ENCODE measurements at regions not wholly inside any gene's neighbourhood (a gene's known extent, or its start where the extent isn't known, plus 50 kb on each side); places are given as distances from the start of the nearest gene placed in this dataset.
"Not testable (repeated sequence)": the region's sequence is repeated elsewhere in the genome, so short reads cannot be mapped to it uniquely, and the experiment has no call there.

DNA sequence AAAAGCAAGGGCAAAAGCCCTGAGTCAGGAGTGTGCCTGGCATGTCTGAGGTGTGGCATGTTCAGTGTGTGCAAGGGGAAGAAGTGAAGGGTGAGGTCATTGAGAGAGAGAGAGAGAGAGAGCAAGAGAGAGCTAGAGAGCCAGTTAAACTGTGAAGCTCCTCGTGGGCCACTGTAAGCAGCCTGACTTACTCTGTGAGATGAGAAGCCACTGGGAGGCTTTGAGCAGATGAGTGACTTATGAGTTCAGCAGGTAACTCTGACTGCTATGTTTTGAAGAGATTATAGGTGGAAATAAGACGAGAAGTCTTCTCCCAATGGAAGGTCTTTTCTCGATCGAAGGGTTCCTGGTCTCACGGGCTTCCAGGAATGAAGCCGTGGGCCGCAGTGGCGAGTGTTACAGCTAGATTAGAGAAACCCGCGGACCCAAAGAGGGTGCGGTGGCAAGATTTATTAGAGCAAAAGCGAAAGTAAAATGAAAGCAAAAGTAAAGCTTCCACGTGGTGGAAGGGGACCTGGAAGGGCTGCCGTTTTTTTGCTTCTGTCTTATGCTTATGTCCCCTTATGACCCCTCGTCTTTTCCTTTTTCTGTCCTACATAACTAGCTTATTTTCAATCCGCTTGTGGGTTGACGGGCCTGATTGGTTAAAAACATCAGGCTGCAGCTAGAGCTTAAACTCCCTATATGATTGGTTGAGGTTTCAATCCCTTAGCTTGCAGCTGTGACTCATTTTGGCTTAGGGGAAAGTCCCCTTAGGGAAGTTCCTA is 323.1 kb upstream of the FAM78B start:
- Histone ChIP-seq H3K36me3 (ENCODE audit: control insufficient read depth, insufficient read depth, low read length) (no peaks in the 10 kb centered on the region), H3K9me3 (ENCODE audit: control insufficient read depth, low read depth, low read length) (no peaks in the 10 kb centered on the region), H3K27ac (ENCODE audit: low read length) (no peak overlapping the region), H3K4me3 (ENCODE audit: low read length) (no peak overlapping the region), H3K4me1 (ENCODE audit: control insufficient read depth, insufficient read depth, low read length) (no peaks in the 10 kb centered on the region), H3K27me3 (ENCODE audit: control insufficient read depth, insufficient read depth, low read length) (no peaks in the 10 kb centered on the region)
- peak in 1 of 2 donors; percentile 11 for DNase-seq
- 75% methylated on average over 4 of the region's 17 CpGs for WGBS (ENCODE audit: insufficient coverage, low lambda C conversion rate)

DNA sequence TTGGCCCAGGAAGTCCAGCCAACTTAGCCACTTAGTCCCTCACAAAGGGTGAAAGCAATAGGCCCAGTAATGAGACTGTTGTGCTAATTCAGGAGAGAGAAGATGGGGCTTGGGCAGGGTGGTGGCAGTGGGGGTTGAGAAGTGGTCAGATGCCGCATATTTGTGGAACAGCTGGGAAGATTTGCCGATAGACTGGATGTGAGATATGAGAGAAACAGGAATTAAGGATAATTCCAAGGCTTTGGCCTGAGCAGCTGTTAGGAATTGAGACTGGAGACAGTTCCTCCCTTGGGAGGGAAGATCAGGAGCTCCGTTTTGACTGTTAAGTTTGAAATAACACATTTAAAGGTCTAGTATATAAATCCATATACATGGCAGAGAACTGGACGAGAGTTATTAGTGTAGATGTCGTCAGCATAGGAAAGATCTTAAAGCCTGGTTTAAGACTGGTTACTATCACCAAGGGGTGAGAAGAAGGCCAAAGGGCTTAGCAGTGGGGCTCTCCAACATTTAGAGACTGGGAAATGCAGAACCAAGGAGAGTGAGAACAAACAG is 323.7 kb upstream of the FAM78B start:
- Histone ChIP-seq H3K27me3 (ENCODE audit: control insufficient read depth, insufficient read depth, low read length) (no peaks in the 10 kb centered on the region), H3K27ac (ENCODE audit: low read length) (no peak overlapping the region), H3K36me3 (ENCODE audit: control insufficient read depth, insufficient read depth, low read length) (no peaks in the 10 kb centered on the region), H3K9me3 (ENCODE audit: control insufficient read depth, low read depth, low read length) (no peaks in the 10 kb centered on the region), H3K4me1 (ENCODE audit: control insufficient read depth, insufficient read depth, low read length) (no peaks in the 10 kb centered on the region), H3K4me3 (ENCODE audit: low read length) (no peak overlapping the region)
- no CpG with 5 or more reads among the region's 5 CpGs for whole genome bisulfite sequencing (ENCODE audit: insufficient coverage, low lambda C conversion rate)
- no peak for DNase-seq

DNA sequence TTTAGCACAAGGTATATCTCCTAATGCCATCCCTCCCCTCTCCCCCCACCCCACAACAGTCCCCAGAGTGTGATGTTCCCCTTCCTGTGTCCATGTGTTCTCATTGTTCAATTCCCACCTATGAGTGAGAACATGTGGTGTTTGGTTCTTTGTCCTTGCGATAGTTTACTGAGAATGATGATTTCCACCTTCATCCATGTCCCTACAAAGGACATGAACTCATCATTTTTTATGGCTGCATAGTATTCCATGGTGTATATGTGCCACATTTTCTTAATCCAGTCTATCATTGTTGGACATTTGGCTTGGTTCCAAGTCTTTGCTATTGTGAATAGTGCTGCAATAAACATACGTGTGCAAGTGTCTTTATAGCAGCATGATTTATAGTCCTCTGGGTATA is 327.0 kb upstream of the FAM78B start:
- not testable (repeated sequence) for H3K27me3 ChIP-seq (ENCODE audit: control insufficient read depth, insufficient read depth, low read length); H3K4me1 ChIP-seq (ENCODE audit: control insufficient read depth, insufficient read depth, low read length); H3K36me3 ChIP-seq (ENCODE audit: control insufficient read depth, insufficient read depth, low read length); H3K27ac ChIP-seq (ENCODE audit: low read length); DNase-seq; H3K4me3 ChIP-seq (ENCODE audit: low read length); H3K9me3 ChIP-seq (ENCODE audit: control insufficient read depth, low read depth, low read length)
- no CpG with 5 or more reads among the region's 2 CpGs for WGBS (ENCODE audit: insufficient coverage, low lambda C conversion rate)

DNA sequence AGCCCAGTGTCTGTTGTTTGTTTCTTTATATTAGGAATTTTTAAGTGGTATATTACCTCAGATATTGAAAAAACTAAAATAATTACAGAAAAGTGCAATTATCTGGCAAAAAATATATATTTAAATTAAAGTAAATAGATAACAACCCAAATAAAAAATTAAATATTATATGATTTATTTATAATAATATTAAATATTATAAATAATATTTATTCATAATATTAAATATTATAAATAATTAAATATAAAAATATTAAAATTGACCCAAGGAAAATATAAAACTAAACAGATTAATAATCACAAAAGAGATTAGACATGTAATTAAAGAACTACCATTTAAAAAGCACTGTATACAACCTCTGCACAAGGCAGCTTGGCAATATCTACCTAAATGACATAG is 331.9 kb upstream of the POGK start:
- Histone ChIP-seq H3K27ac (ENCODE audit: low read length) (no peak overlapping the region), H3K4me3 (ENCODE audit: low read length) (no peak overlapping the region), H3K36me3 (ENCODE audit: control insufficient read depth, insufficient read depth, low read length) (no peaks in the 10 kb centered on the region), H3K27me3 (ENCODE audit: control insufficient read depth, insufficient read depth, low read length) (no peaks in the 10 kb centered on the region), H3K4me1 (ENCODE audit: control insufficient read depth, insufficient read depth, low read length) (no peaks in the 10 kb centered on the region), H3K9me3 (ENCODE audit: control insufficient read depth, low read depth, low read length) (no peaks in the 10 kb centered on the region)
- no peak for DNase-seq

DNA sequence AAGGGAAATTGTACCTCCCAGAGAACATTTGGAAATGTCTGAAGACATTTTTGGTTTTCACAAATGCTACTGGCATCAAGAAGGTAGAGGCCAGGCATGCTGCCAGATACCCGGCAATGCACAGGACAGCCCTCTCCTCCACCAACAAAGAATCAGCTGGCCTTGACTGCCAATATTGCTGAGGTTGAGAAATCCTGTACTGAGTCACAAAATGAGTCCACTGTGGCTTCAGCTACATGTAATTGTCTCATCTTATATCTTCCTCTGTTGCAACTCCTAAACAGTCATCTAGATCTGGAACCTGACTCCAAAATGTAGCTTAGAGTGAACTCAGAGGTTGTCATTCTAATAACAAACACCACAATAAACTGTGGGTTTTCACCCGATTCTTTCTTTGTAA is 327.5 kb upstream of the POGK start:
- no peak overlapping the region for H3K4me3 ChIP-seq (ENCODE audit: low read length)
- H3K4me1 ChIP-seq (ENCODE audit: control insufficient read depth, insufficient read depth, low read length) = no peaks in the 10 kb centered on the region
- no peak overlapping the region for H3K27ac ChIP-seq (ENCODE audit: low read length)
- no peak for DNase-seq
- no CpG with 5 or more reads among the region's 2 CpGs for WGBS (ENCODE audit: insufficient coverage, low lambda C conversion rate)
- H3K27me3 ChIP-seq (ENCODE audit: control insufficient read depth, insufficient read depth, low read length) = no peaks in the 10 kb centered on the region
- no peaks in the 10 kb centered on the region for H3K36me3 ChIP-seq (ENCODE audit: control insufficient read depth, insufficient read depth, low read length)
- H3K9me3 ChIP-seq (ENCODE audit: control insufficient read depth, low read depth, low read length) = no peaks in the 10 kb centered on the region

DNA sequence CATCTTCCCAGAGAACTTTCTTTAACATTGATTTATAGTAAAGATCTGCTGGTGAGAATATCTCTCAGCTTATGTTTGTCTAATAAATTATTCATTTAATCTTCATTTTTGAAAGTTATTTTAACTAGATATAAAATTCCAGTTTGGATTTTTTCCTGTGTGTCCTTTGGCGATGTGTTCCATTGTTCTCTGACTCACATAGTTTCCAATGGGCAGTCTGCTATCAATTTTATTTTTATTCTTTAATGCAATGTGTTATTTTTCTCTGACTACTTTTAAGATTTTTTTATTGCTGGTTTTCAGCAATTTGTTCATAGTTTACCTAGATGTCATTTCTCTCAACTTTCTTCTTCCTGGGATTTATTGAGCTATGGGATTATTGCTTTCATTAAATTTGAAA is 325.2 kb upstream of the POGK start:
- no peak overlapping the region for H3K4me3 ChIP-seq (ENCODE audit: low read length)
- no CpG with 5 or more reads among the region's 1 CpG for WGBS (ENCODE audit: insufficient coverage, low lambda C conversion rate)
- H3K27ac ChIP-seq (ENCODE audit: low read length) = no peak overlapping the region
- H3K27me3 ChIP-seq (ENCODE audit: control insufficient read depth, insufficient read depth, low read length) = no peaks in the 10 kb centered on the region
- no peak for DNase-seq
- H3K36me3 ChIP-seq (ENCODE audit: control insufficient read depth, insufficient read depth, low read length) = no peaks in the 10 kb centered on the region
- no peaks in the 10 kb centered on the region for H3K9me3 ChIP-seq (ENCODE audit: control insufficient read depth, low read depth, low read length)
- H3K4me1 ChIP-seq (ENCODE audit: control insufficient read depth, insufficient read depth, low read length) = no peaks in the 10 kb centered on the region

DNA sequence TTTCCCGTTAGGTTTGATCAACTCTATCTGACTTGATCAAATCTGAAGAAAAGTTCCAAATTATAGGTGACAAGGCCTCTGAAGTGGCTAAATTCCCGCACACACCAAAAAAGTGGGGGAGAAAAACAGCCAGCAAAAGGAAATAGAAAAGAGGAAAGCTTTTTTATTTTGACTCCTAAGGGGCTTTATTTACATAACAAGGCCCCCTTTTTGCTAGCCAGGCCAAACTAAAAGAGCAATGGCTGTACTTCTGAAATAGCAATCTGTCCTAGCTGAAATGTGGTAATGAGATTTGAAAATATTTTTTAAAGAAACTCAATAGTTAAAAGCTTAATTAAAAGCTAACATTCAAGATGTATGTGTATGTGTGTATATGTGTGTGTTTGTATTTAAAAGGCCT is 311.5 kb upstream of the POGK start:
- DNase-seq = no peak
- H3K9me3 ChIP-seq (ENCODE audit: control insufficient read depth, low read depth, low read length) = no peaks in the 10 kb centered on the region
- no peak overlapping the region for H3K27ac ChIP-seq (ENCODE audit: low read length)
- no peak overlapping the region for H3K4me3 ChIP-seq (ENCODE audit: low read length)
- no peaks in the 10 kb centered on the region for H3K4me1 ChIP-seq (ENCODE audit: control insufficient read depth, insufficient read depth, low read length)
- no peaks in the 10 kb centered on the region for H3K36me3 ChIP-seq (ENCODE audit: control insufficient read depth, insufficient read depth, low read length)
- no CpG with 5 or more reads among the region's 2 CpGs for WGBS (ENCODE audit: insufficient coverage, low lambda C conversion rate)
- H3K27me3 ChIP-seq (ENCODE audit: control insufficient read depth, insufficient read depth, low read length) = no peaks in the 10 kb centered on the region

DNA sequence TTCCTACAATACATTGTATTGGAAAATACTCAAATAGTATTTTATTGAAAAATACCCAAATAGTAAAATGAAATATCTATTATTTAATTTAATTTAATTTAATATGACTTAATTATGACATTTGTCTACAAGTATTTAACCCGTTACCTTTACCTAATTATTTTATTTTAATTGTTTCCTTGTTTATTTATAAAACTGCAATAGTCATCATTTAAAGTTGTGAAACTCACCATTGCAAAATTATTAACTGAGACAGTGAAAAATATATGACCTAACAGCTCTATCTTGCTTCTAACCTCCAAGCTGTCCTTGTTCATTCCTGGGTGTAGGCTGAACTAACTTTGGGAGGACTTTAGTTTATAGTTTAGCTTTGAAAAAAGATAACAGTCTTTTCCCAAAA is 300.6 kb upstream of the POGK start:
- WGBS (ENCODE audit: insufficient coverage, low lambda C conversion rate) = 78% methylated on average over 1 of the region's 1 CpG
- Histone ChIP-seq H3K4me3 (ENCODE audit: low read length) (no peak overlapping the region), H3K4me1 (ENCODE audit: control insufficient read depth, insufficient read depth, low read length) (no peaks in the 10 kb centered on the region), H3K27ac (ENCODE audit: low read length) (no peak overlapping the region), H3K9me3 (ENCODE audit: control insufficient read depth, low read depth, low read length) (no peaks in the 10 kb centered on the region), H3K27me3 (ENCODE audit: control insufficient read depth, insufficient read depth, low read length) (no peaks in the 10 kb centered on the region), H3K36me3 (ENCODE audit: control insufficient read depth, insufficient read depth, low read length) (no peaks in the 10 kb centered on the region)
- no peak for DNase-seq

DNA sequence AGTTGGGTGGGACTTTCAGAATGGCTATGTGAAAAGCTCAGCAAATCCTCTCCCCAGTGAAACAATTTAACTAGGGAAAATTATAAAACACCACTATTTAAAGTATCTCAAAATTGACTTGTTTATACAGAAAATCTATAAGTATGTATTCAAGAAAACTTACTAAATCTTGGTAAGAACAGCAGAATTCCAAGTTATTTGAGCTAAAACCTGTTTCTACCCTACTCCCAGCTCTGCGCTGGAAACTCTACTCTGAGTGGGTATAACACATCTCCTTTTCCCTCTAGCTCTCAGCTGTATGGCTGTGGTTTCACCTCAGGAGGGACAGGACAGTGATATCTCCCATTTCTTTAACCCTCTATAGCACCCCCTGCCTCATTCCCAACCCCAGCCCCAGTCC is 295.2 kb upstream of the POGK start:
- H3K27me3 ChIP-seq (ENCODE audit: control insufficient read depth, insufficient read depth, low read length) = no peaks in the 10 kb centered on the region
- no peak overlapping the region for H3K4me3 ChIP-seq (ENCODE audit: low read length)
- H3K36me3 ChIP-seq (ENCODE audit: control insufficient read depth, insufficient read depth, low read length) = no peaks in the 10 kb centered on the region
- no peak for DNase-seq
- H3K4me1 ChIP-seq (ENCODE audit: control insufficient read depth, insufficient read depth, low read length) = no peaks in the 10 kb centered on the region
- H3K9me3 ChIP-seq (ENCODE audit: control insufficient read depth, low read depth, low read length) = no peaks in the 10 kb centered on the region
- WGBS (ENCODE audit: insufficient coverage, low lambda C conversion rate) = no CpG with 5 or more reads among the region's 1 CpG
- H3K27ac ChIP-seq (ENCODE audit: low read length) = no peak overlapping the region

DNA sequence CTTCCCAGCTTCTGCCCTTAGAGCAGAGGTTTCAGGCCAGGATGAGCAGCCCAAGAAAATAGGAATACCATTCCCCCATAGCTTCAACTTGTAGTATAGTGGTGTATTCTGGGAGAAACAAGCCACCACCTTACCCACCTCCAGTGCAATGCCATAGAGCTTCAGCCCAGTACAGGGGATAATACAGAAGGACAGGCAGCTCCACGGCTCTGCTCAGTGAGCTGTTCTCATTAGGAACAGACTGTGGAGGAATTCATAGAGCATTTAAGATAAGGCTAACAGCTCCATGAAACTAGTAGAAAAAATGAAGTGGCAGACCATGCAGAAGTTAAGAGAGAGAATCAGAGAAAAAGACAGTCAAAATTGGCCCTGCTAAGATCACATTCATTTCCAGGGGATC is 294.7 kb upstream of the POGK start:
- H3K9me3 ChIP-seq (ENCODE audit: control insufficient read depth, low read depth, low read length) = no peaks in the 10 kb centered on the region

DNA sequence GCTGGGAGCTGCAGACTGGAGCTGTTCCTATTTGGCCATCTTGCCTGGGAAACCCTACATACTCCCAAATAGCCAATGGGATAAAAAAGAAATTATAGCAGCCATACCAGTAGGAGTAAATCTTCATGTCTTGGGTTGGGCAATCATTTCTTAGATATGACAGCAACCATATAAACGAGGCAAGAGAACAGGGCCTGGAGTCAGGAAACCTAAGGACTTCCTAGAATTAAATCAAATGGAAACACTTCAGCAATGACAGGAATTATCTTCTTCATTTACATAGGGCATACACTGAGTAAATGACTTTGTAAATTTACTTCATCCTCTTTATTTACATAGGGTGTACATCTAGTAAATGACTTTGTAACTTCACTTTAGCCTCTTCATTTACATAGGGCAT is 286.6 kb upstream of the POGK start:
- Histone ChIP-seq H3K4me1 (ENCODE audit: control insufficient read depth, insufficient read depth, low read length) (no peaks in the 10 kb centered on the region), H3K4me3 (ENCODE audit: low read length) (no peak overlapping the region), H3K27me3 (ENCODE audit: control insufficient read depth, insufficient read depth, low read length) (no peaks in the 10 kb centered on the region), H3K36me3 (ENCODE audit: control insufficient read depth, insufficient read depth, low read length) (no peaks in the 10 kb centered on the region), H3K27ac (ENCODE audit: low read length) (no peak overlapping the region), H3K9me3 (ENCODE audit: control insufficient read depth, low read depth, low read length) (peaks cover 3% of the 10 kb centered on the region)
- DNase-seq = no peak
- WGBS (ENCODE audit: insufficient coverage, low lambda C conversion rate) = no CpG with 5 or more reads among the region's 1 CpG

More for the DNA sequence above, 294.7 kb upstream of the POGK start:
- whole genome bisulfite sequencing (ENCODE audit: insufficient coverage, low lambda C conversion rate) = no CpG with 5 or more reads among the region's 1 CpG
- Histone ChIP-seq H3K4me3 (ENCODE audit: low read length) (no peak overlapping the region), H3K4me1 (ENCODE audit: control insufficient read depth, insufficient read depth, low read length) (no peaks in the 10 kb centered on the region), H3K27ac (ENCODE audit: low read length) (no peak overlapping the region), H3K27me3 (ENCODE audit: control insufficient read depth, insufficient read depth, low read length) (no peaks in the 10 kb centered on the region), H3K36me3 (ENCODE audit: control insufficient read depth, insufficient read depth, low read length) (no peaks in the 10 kb centered on the region)
- DNase-seq = no peak
